Activated CD4-positive, alpha-beta T cell treated with anti-CD3 and anti-CD28 coated beads for 36 hours (primary cell): ENCODE measurements at regions not wholly inside any gene's neighbourhood (a gene's known extent, or its start where the extent isn't known, plus 50 kb on each side); places are given as distances from the start of the nearest gene placed in this dataset.

ENCODE experiments used
- ATAC-seq: fragments of 200-7000 bp; cut with Tn5 transposase; one replicate; pipeline ENCODE4 v1.10.0; 2021; ENCODE audit warnings: mild to moderate bottlenecking, moderate library complexity
- CTCF ChIA-PET: fragments of 350-600 bp; sonication (Branson Sonifier 250); formaldehyde crosslinking; loops from one replicate; lab custom pipeline; 2021; ENCODE audit warnings: antibody characterized with exemption; lab: Charles Lee
- POLR2A ChIA-PET: fragments of 350-600 bp; sonication (Branson Sonifier 250); formaldehyde crosslinking; loops from one replicate; lab custom pipeline; 2021; ENCODE audit warnings: antibody characterized with exemption, inconsistent platforms; lab: Charles Lee
- DNase-seq: peaks from one replicate; pipeline ENCODE4 v3.0.0-alpha.2; 2020
- H3K27ac Mint-ChIP-seq: one replicate; pipeline ENCODE4 v1.8.0; 2021; ENCODE audit warnings: mixed read lengths
- H3K27me3 Mint-ChIP-seq: one replicate; pipeline ENCODE4 v1.8.0; 2021; ENCODE audit warnings: mixed read lengths
- H3K36me3 Mint-ChIP-seq: one replicate; pipeline ENCODE4 v1.8.0; 2021; ENCODE audit warnings: low read depth, mixed read lengths
- H3K4me1 Mint-ChIP-seq: one replicate; pipeline ENCODE4 v1.8.0; 2021; ENCODE audit warnings: mixed read lengths
- H3K4me3 Mint-ChIP-seq: one replicate; pipeline ENCODE4 v1.8.0; 2021; ENCODE audit warnings: mild to moderate bottlenecking, moderate library complexity, mixed read lengths
- H3K9me3 Mint-ChIP-seq: one replicate; pipeline ENCODE4 v1.8.0; 2021; ENCODE audit warnings: low read depth, mixed read lengths
- intact Hi-C, 2 experiments: fragments of 100-400 bp; cut with DNase I in 1 of 2; cut with micrococcal nuclease in 1 of 2; formaldehyde crosslinking; loops; one replicate each; pipeline versions ENCODE4 v1.14.2 to v1.15.1; 2022 to 2024; cut with DNase I, micrococcal nuclease

- no peaks in the 10 kb centered on the region for H3K36me3 Mint-ChIP-seq
- H3K9me3 Mint-ChIP-seq = no peaks in the 10 kb centered on the region
- peaks cover 4% of the 10 kb centered on the region for H3K27me3 Mint-ChIP-seq
Observed at GRCh38 chr18:2028986-2029385, 542.3 kb downstream of the METTL4 start.

GRCh38 chr18:2030647-2031046 lies 540.7 kb downstream of the METTL4 start:
- intact Hi-C loops = no loop called here
- ATAC-seq (no peak), DNase-seq (no peak)
- no peak overlapping the region for H3K27ac Mint-ChIP-seq
- no peaks in the 10 kb centered on the region for H3K36me3 Mint-ChIP-seq
- H3K4me3 Mint-ChIP-seq = no peak overlapping the region
- POLR2A ChIA-PET = no interaction called here
- peaks cover 4% of the 10 kb centered on the region for H3K4me1 Mint-ChIP-seq
- CTCF ChIA-PET = no interaction called here
- no peaks in the 10 kb centered on the region for H3K9me3 Mint-ChIP-seq
- peaks cover 7% of the 10 kb centered on the region for H3K27me3 Mint-ChIP-seq

More at GRCh38 chr18:2028986-2029385, 542.3 kb downstream of the METTL4 start:
- intact Hi-C loops = no loop called here
- Mint-ChIP-seq H3K4me3 (no peak overlapping the region), H3K27ac (no peak overlapping the region), H3K4me1 (peaks cover 4% of the 10 kb centered on the region)
- ChIA-PET CTCF (no interaction called here), POLR2A (no interaction called here)
- ATAC-seq (no peak), DNase-seq (no peak)

DNA sequence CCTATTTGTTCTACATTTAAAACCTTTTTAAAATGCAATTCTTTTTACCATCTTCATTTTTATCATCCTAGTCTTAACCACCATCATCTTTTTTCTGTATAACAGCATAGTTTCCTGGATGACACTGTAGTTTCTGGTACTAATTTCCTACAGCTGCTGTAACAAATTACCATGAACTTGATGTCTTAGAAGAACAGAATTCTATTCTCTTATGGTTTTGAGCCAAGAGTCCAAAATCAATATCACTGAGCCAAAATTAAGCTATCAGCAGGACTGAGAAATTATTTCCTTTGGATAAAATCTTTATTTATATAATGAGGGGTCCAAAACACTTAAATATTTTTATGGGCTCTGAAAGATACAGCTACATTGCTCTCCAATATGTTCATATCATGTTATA lies 539.3 kb downstream of the METTL4 start:
- no peaks in the 10 kb centered on the region for H3K9me3 Mint-ChIP-seq
- H3K27ac Mint-ChIP-seq = no peak overlapping the region
- H3K4me1 Mint-ChIP-seq = peaks cover 4% of the 10 kb centered on the region
- intact Hi-C loops = no loop called here
- CTCF ChIA-PET = no interaction called here
- no peak for DNase-seq
- H3K27me3 Mint-ChIP-seq = peaks cover 7% of the 10 kb centered on the region
- H3K4me3 Mint-ChIP-seq = no peak overlapping the region
- no peaks in the 10 kb centered on the region for H3K36me3 Mint-ChIP-seq
- no peak for ATAC-seq
- POLR2A ChIA-PET = no interaction called here

DNA sequence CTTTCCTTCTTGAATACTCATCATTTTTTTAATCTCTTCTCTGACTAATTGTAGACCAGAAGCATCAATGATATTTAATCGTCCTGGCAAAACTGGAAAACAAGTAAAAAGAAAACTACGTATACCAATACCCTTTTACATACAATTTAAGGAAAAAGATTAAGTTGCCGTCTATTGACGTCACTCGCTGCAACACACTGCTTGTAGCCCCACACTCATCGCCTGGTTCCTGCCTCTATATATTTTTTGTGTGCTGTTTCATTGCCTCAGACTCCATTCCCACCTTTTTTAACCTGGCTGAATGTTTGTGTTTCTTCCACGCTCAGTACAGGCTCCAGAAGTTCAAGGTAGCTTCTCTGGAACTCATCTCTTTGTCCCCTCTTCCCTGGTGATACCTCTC lies 536.2 kb downstream of the METTL4 start:
- H3K36me3 Mint-ChIP-seq = no peaks in the 10 kb centered on the region
- intact Hi-C loops = no loop called here
- CTCF ChIA-PET = interaction anchor here (0.8 kb wide), 2 partner anchors 12 to 69 kb away, joined by 3 read pairs; no protein-coding TSS in a partner anchor

GRCh38 chr18:2036086-2036485 lies 535.2 kb downstream of the METTL4 start:
- ChIA-PET POLR2A (no interaction called here), CTCF (interaction anchor here (0.6 to 1.0 kb wide), 3 partner anchors 9 to 13 kb away, joined by 3 read pairs; no protein-coding TSS in a partner anchor)
- no peak overlapping the region for H3K4me3 Mint-ChIP-seq
- ATAC-seq (no peak), DNase-seq (no peak)
- H3K27me3 Mint-ChIP-seq = peaks cover 7% of the 10 kb centered on the region
- intact Hi-C loops = no loop called here
- H3K4me1 Mint-ChIP-seq = no peaks in the 10 kb centered on the region
- no peak overlapping the region for H3K27ac Mint-ChIP-seq
- H3K9me3 Mint-ChIP-seq = no peaks in the 10 kb centered on the region
- no peaks in the 10 kb centered on the region for H3K36me3 Mint-ChIP-seq

More for the DNA sequence above, 536.2 kb downstream of the METTL4 start:
- POLR2A ChIA-PET = no interaction called here
- Mint-ChIP-seq H3K4me3 (no peak overlapping the region), H3K4me1 (peaks cover 4% of the 10 kb centered on the region), H3K9me3 (no peaks in the 10 kb centered on the region), H3K27ac (no peak overlapping the region), H3K27me3 (peaks cover 7% of the 10 kb centered on the region)
- DNase-seq (no peak), ATAC-seq (no peak)

DNA sequence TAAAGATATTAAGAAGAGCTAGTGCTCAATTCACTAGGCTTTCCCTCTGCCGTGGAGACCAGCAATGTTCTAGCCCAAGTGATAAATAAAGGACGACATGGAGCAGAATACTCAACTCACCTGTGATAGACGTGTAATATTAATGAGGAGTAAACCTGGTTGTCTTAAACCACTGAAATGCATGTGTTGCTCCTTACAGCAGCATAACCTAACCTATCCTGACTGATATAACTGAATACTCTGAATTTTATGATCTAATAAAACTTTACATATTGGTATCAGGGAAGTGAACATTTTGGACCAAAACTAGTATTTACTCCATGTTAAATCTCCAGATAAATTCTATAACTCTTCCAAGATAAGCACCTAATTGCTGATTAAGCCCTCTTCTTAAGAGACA lies 531.0 kb downstream of the METTL4 start:
- Mint-ChIP-seq H3K27me3 (no peaks in the 10 kb centered on the region), H3K4me1 (no peaks in the 10 kb centered on the region), H3K4me3 (no peak overlapping the region), H3K9me3 (no peaks in the 10 kb centered on the region), H3K36me3 (no peaks in the 10 kb centered on the region), H3K27ac (no peak overlapping the region)
- intact Hi-C loops = no loop called here
- CTCF ChIA-PET = no interaction called here
- no peak for DNase-seq
- POLR2A ChIA-PET = no interaction called here
- ATAC-seq = no peak

GRCh38 chr18:2049986-2050385 lies 521.3 kb downstream of the METTL4 start:
- intact Hi-C loops = no loop called here
- DNase-seq (no peak), ATAC-seq (peak; percentile 42)
- Mint-ChIP-seq H3K9me3 (no peaks in the 10 kb centered on the region), H3K4me1 (peaks cover 9% of the 10 kb centered on the region), H3K27me3 (no peaks in the 10 kb centered on the region), H3K27ac (no peak overlapping the region), H3K36me3 (no peaks in the 10 kb centered on the region), H3K4me3 (no peak overlapping the region)
- ChIA-PET POLR2A (no interaction called here), CTCF (no interaction called here)

- Mint-ChIP-seq H3K9me3 (no peaks in the 10 kb centered on the region), H3K4me3 (no peak overlapping the region), H3K27me3 (peaks cover 4% of the 10 kb centered on the region), H3K4me1 (peaks cover 9% of the 10 kb centered on the region), H3K27ac (no peak overlapping the region), H3K36me3 (no peaks in the 10 kb centered on the region)
- ChIA-PET POLR2A (no interaction called here), CTCF (interaction anchor here (0.7 kb wide), 1 partner anchor 33 kb away, joined by 3 read pairs; no protein-coding TSS in a partner anchor)
- DNase-seq = peak; percentile 4
- intact Hi-C loops = no loop called here
- ATAC-seq = peak; percentile 53
Observed at GRCh38 chr18:2050702-2051201, 520.6 kb downstream of the METTL4 start.

DNA sequence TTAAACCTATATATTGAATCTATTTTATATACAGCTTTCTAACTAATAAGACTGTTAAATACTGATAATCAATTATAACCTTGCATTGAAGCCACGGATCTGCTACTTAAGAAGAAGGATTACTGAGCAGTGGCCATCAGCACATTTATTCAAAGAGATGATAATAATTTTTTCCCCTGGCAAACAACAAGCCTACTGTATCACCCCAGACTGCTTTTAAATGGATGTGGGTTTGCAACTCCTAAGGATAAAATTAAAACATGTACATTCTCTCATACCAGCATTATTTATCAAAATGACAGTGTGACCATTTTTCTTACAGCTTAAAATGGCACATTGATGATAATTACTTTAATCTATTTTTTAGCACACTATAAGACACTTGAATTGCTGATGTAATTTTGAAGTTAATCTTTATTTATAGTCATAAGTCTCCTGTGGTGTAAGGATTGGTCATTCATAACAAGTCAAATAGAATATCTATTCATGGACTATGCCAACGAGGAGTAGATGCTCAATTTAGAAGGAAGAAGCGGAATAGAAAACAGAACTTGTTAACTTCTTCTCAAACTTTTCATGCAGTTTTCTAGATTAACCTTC lies 517.7 kb downstream of the METTL4 start:
- no peak overlapping the region for H3K27ac Mint-ChIP-seq
- H3K4me3 Mint-ChIP-seq = no peak overlapping the region
- no peaks in the 10 kb centered on the region for H3K36me3 Mint-ChIP-seq

GRCh38 chr18:2059336-2059735 lies 512.0 kb downstream of the METTL4 start:
- Mint-ChIP-seq H3K27ac (no peak overlapping the region), H3K4me3 (no peak overlapping the region), H3K4me1 (no peaks in the 10 kb centered on the region), H3K9me3 (peaks cover 7% of the 10 kb centered on the region), H3K27me3 (peaks cover 10% of the 10 kb centered on the region), H3K36me3 (no peaks in the 10 kb centered on the region)
- DNase-seq = no peak
- intact Hi-C loops = no loop called here
- no peak for ATAC-seq
- ChIA-PET POLR2A (no interaction called here), CTCF (no interaction called here)

More for the DNA sequence above, 517.7 kb downstream of the METTL4 start:
- intact Hi-C loops = no loop called here
- ChIA-PET CTCF (interaction anchor here (0.8 kb wide), 1 partner anchor 282 kb away, joined by 3 read pairs; no protein-coding TSS in a partner anchor), POLR2A (no interaction called here)
- H3K4me1 Mint-ChIP-seq = peaks cover 9% of the 10 kb centered on the region
- H3K9me3 Mint-ChIP-seq = no peaks in the 10 kb centered on the region
- ATAC-seq (no peak), DNase-seq (no peak)
- H3K27me3 Mint-ChIP-seq = peaks cover 8% of the 10 kb centered on the region

DNA sequence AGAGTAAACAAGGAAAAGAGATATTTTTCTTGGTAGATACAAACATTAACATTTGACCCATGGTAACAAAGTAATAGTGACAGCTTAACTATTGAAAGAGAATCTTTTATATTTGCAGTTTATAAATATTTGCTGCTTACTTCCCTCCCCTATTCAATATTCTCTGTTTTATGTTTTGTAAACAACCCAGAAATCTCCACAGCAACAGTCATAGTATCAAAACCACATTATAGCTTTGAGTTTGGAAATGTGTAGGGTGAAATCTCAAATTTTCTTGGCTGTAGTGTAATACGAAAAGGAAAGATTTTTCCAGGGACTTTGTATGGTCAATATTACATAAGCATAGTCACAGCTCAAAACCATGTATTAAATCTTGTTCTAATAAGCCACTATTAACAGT lies 511.2 kb downstream of the METTL4 start:
- Mint-ChIP-seq H3K27ac (no peak overlapping the region), H3K27me3 (peaks cover 12% of the 10 kb centered on the region), H3K36me3 (no peaks in the 10 kb centered on the region), H3K4me3 (no peak overlapping the region), H3K9me3 (peaks cover 7% of the 10 kb centered on the region), H3K4me1 (no peaks in the 10 kb centered on the region)
- no peak for ATAC-seq
- intact Hi-C loops = no loop called here
- ChIA-PET CTCF (no interaction called here), POLR2A (no interaction called here)
- no peak for DNase-seq

DNA sequence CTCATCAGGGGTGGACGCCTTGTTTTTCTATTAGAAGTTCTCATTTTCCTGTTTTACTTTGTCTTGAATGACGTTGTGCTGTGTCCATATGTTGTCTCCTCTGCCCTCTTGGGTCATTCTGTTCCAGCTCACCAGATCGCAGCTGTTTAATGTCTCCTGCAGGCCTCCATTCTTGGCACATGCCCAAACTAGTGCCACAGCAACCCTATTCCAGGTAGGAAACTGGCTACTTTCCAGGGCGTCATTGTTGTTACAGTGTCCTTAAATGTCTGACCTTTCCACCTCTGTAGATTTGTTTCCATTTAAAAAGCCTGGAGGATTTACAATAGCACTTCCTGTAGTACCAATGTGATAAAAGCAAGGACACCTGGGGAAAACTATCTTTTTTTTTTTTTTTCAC lies 500.7 kb downstream of the METTL4 start:
- Mint-ChIP-seq H3K36me3 (no peaks in the 10 kb centered on the region), H3K9me3 (no peaks in the 10 kb centered on the region), H3K4me1 (no peaks in the 10 kb centered on the region), H3K27me3 (peaks cover 8% of the 10 kb centered on the region), H3K27ac (no peak overlapping the region), H3K4me3 (no peak overlapping the region)
- DNase-seq (no peak), ATAC-seq (no peak)
- ChIA-PET POLR2A (no interaction called here), CTCF (interaction anchor here (0.7 kb wide), 1 partner anchor 291 kb away, joined by 3 read pairs; no protein-coding TSS in a partner anchor)
- intact Hi-C loops = no loop called here
